ENCODE measurements at regions not wholly inside any gene's neighbourhood (a gene's known extent, or its start where the extent isn't known, plus 50 kb on each side); places are given as distances from the start of the nearest gene placed in this dataset.
"Not testable (repeated sequence)": the region's sequence is repeated elsewhere in the genome, so short reads cannot be mapped to it uniquely, and the experiment has no call there.

DNA sequence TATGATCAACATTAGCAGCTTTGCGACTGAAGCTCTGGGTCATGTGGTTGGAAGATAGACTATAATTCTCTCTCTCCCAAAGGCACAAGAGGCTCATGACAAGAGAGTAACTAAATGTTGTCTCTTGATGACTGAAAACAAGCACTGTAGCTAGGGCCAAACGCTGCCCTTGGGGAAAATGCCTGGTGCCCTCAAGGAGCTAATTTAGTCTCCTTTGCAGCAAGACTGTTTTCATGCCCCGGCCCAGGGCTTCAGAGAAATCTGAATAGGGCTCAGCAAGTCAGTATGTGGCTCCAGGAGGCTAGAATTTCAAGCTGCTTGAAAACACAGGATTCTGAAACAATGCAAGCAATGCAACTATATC is 411.9 kb downstream of the GPAT3 start:
- no peak for DNase-seq (ENCODE audit: low read depth in 1 of 2, low spot score in 1 of 2)
- TF ChIP-seq, protein P1, sequence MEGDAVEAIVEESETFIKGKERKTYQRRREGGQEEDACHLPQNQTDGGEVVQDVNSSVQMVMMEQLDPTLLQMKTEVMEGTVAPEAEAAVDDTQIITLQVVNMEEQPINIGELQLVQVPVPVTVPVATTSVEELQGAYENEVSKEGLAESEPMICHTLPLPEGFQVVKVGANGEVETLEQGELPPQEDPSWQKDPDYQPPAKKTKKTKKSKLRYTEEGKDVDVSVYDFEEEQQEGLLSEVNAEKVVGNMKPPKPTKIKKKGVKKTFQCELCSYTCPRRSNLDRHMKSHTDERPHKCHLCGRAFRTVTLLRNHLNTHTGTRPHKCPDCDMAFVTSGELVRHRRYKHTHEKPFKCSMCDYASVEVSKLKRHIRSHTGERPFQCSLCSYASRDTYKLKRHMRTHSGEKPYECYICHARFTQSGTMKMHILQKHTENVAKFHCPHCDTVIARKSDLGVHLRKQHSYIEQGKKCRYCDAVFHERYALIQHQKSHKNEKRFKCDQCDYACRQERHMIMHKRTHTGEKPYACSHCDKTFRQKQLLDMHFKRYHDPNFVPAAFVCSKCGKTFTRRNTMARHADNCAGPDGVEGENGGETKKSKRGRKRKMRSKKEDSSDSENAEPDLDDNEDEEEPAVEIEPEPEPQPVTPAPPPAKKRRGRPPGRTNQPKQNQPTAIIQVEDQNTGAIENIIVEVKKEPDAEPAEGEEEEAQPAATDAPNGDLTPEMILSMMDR (IDR thresholded peaks at IDR 0.05; ENCODE audit: low read depth, low read length), result no peak

GRCh38 chr4:83947125-83947829 is 411.4 kb downstream of the GPAT3 start:
- Histone ChIP-seq H3K4me3 (no peak overlapping the region), H3K36me3 (no peaks in the 10 kb centered on the region), H3K27ac (no peak overlapping the region), H3K4me1 (ENCODE audit: low read depth) (no peaks in the 10 kb centered on the region), H3K9me3 (ENCODE audit: low read depth) (no peaks in the 10 kb centered on the region), H3K27me3 (no peaks in the 10 kb centered on the region)
- DNase-seq (ENCODE audit: low read depth in 1 of 2, low spot score in 1 of 2), result no peak
- TF ChIP-seq, protein P1 (IDR thresholded peaks at IDR 0.05; ENCODE audit: low read depth, low read length), result no peak

More for the DNA sequence above, 411.9 kb downstream of the GPAT3 start:
- Histone ChIP-seq H3K27me3 (no peaks in the 10 kb centered on the region), H3K4me3 (no peak overlapping the region), H3K36me3 (no peaks in the 10 kb centered on the region), H3K4me1 (ENCODE audit: low read depth) (no peaks in the 10 kb centered on the region), H3K9me3 (ENCODE audit: low read depth) (no peaks in the 10 kb centered on the region), H3K27ac (no peak overlapping the region)

DNA sequence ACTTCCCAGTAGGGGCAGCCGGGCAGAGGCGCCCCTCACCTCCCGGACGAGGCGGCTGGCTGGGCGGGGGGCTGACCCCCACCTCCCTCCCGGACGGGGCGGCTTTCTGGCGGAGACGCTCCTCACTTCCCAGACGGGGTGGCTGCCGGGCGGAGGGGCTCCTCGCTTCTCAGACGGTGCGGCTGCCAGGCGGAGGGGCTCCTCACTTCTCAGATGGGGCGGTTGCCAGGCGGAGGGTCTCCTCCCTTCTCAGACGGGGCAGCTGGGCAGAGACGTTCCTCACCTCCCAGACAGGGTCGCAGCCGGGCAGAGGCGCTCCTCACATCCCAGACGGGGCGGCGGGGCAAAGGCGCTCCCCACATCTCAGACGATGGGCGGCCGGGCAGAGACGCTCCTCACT is 407.8 kb downstream of the GPAT3 start:
- not testable (repeated sequence) for DNase-seq (ENCODE audit: low read depth in 1 of 2, low spot score in 1 of 2); H3K4me1 ChIP-seq (ENCODE audit: low read depth); H3K4me3 ChIP-seq; H3K9me3 ChIP-seq (ENCODE audit: low read depth); H3K27me3 ChIP-seq; H3K36me3 ChIP-seq; H3K27ac ChIP-seq

DNA sequence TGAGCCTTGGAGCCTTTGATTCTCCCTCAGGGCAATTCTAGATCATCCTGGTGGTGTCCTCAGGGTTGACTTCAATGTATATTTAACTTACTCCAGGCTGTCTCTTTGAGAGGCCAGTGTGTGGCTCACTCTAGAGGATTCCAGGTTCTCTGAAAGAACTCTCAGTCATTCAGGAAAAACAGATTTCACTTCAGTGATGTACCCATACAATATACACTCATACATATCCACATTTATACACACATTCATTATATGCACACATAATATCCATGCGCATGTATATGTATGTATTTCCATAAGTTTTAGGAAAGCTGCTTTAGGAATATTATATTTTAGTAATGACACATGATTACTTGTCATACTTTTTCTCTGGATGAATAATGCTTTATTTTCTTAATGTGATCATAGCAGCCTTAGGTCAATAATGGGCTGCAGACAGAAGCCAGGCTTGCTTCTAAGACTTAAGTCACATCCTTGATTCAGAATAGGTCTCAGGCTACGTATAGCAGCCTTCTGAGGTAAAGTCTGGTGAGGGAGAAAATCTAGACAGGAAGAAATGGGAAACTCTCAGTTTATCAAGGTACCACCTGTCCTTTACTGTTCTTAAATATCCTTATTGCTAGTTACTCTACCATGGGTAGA is 397.0 kb downstream of the GPAT3 start:
- H3K36me3 ChIP-seq, result no peaks in the 10 kb centered on the region
- H3K4me3 ChIP-seq, result no peak overlapping the region
- TF ChIP-seq, protein P1 (IDR thresholded peaks at IDR 0.05; ENCODE audit: low read depth, low read length), result no peak
- no peaks in the 10 kb centered on the region for H3K9me3 ChIP-seq (ENCODE audit: low read depth)
- H3K27ac ChIP-seq, result no peak overlapping the region
- no peaks in the 10 kb centered on the region for H3K27me3 ChIP-seq
- DNase-seq (ENCODE audit: low read depth in 1 of 2, low spot score in 1 of 2), result no peak
- no peaks in the 10 kb centered on the region for H3K4me1 ChIP-seq (ENCODE audit: low read depth)

GRCh38 chr4:83931659-83932438 is 395.9 kb downstream of the GPAT3 start:
- Histone ChIP-seq H3K4me3 (no peak overlapping the region), H3K9me3 (ENCODE audit: low read depth) (no peaks in the 10 kb centered on the region), H3K27me3 (no peaks in the 10 kb centered on the region), H3K27ac (no peak overlapping the region), H3K4me1 (ENCODE audit: low read depth) (no peaks in the 10 kb centered on the region), H3K36me3 (no peaks in the 10 kb centered on the region)
- TF ChIP-seq, protein P1 (IDR thresholded peaks at IDR 0.05; ENCODE audit: low read depth, low read length), result no peak
- DNase-seq (ENCODE audit: low read depth in 1 of 2, low spot score in 1 of 2), result no peak

GRCh38 chr4:83929550-83929949 is 393.6 kb downstream of the GPAT3 start:
- no peak for DNase-seq (ENCODE audit: low read depth in 1 of 2, low spot score in 1 of 2)
- no peaks in the 10 kb centered on the region for H3K4me1 ChIP-seq (ENCODE audit: low read depth)
- H3K27ac ChIP-seq, result no peak overlapping the region
- no peaks in the 10 kb centered on the region for H3K9me3 ChIP-seq (ENCODE audit: low read depth)
- no peaks in the 10 kb centered on the region for H3K36me3 ChIP-seq
- no peak overlapping the region for H3K4me3 ChIP-seq
- H3K27me3 ChIP-seq, result no peaks in the 10 kb centered on the region
- TF ChIP-seq, protein P1 (IDR thresholded peaks at IDR 0.05; ENCODE audit: low read depth, low read length), result no peak
